CD1c-positive myeloid dendritic cell (primary cell): ENCODE measurements at regions not wholly inside any gene's neighbourhood (a gene's known extent, or its start where the extent isn't known, plus 50 kb on each side); places are given as distances from the start of the nearest gene placed in this dataset.
A peak's percentile ranks its signal among the peaks of the same experiment; 100 is the strongest.

ENCODE experiments used
- DNase-seq: peaks from one replicate; pipeline ENCODE4 v3.0.0-alpha.2; 2016; ENCODE audit errors: extremely low spot score

GRCh38 chr9:72431036-72431435, 66.0 kb upstream of the ZFAND5 start:
- no peak for DNase-seq

- no peak for DNase-seq
These were observed 63.3 kb upstream of the ZFAND5 start for GRCh38 chr9:72428329-72428728.

DNA sequence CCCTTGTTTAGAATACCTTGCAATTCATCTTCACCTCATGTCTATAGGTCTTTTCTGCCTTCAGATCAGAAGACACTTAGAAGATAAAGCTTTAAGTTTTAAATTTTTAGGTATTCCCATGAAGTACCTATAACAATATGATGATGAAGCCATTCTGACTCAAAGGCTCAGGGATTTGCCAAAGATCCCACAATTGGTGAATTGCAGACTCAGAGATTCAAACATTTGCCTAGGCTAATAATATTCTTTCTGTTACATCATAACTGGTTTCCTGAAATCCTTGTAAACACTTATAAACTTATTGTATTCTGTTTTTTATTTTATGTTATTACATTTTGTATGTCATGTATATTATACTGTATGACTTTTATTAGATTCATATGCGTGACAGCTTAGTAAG, 62.8 kb upstream of the ZFAND5 start:
- no peak for DNase-seq

GRCh38 chr9:72424131-72424530, 59.1 kb upstream of the ZFAND5 start:
- DNase-seq: peak; percentile 85

DNA sequence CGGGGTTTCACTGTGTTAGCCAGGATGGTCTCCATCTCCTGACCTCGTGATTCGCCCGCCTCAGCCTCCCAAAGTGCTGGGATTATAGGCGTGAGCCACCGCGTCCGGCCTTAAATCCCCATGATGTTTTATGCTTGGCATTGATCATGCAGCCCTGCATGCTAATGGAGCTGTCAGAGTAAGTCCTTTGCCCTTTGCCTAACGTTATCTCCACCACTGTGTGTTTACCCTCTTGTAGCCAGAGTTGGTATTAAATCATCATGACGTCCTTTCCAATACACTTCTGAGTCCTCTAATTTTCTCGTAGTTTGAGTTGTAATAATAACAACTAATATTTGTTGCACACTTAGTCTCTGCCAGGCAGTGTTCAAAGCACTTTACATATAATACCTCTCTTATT, 57.2 kb upstream of the ZFAND5 start:
- DNase-seq: no peak

DNA sequence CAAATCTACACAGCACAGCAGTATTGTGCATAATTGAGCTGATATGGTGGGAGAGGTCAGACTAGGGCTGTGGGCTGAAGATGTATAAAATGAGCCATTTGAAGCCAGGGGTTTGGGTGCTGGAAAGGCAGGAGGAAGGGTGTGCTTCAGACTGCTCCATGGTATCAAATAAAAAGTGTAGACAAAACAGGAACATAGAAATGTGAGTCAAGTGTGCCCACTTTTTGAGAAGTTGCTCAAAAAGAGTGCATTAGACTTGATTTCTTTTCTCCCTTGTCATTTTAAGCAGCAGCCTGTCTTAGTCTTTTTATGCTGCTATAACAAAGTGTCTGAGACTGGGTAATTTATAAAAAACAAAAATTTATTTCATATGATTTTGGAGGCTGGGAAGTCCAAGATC, 55.8 kb upstream of the ZFAND5 start:
- DNase-seq: peak; percentile 65

DNA sequence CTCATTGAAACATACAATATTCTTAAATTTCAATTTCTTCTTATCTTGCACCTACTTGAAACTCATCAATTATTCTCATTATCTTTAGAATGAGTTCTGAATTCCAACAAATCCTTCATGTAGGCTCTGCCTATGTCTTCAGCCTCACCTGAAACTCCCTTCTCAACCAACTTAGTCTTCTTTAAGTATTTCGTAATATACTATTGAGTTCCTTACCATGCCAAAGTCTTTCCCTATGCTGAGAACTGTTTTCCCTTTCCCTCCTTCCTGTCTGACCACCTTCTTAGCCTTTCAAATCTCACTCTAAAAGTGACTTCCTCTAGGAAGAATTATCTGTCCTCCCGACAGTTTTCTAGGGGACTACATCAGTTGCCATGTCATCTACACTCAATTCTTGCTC, 50.9 kb upstream of the ZFAND5 start:
- no peak for DNase-seq

DNA sequence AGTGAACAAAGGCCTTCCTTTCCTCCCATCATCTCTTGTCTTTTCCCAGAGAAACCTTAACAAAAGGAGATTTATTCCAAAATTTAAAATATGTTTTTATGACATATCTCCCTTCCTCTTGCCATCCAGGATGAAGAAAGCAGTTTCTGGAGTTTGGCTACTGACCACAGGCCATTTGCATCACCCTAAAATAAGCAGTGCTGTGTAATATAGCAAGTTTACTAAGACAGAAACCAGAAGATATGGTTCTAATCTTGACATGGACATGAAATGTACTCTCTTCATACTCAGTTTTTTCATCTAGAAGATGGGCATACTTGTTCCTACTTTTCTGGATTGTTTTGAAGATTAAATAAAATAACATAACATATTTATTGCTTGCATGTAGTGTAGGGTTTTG, 50.2 kb upstream of the ZFAND5 start:
- DNase-seq: no peak
